DOHH2 (cell line): ENCODE measurements at regions not wholly inside any gene's neighbourhood (a gene's known extent, or its start where the extent isn't known, plus 50 kb on each side); places are given as distances from the start of the nearest gene placed in this dataset.

ENCODE experiments used
- CTCF ChIP-seq: fragments of 200-600 bp; sonication (generic); IDR thresholded peaks from one replicate; pipeline ENCODE4 v1.5.1; 2014; ENCODE audit warnings: antibody characterized with exemption, mild to moderate bottlenecking, low read depth, low read length; ENCODE audit not compliant: poor library complexity, severe bottlenecking
- EZH2phosphoT487 ChIP-seq: fragments of 200-600 bp; sonication (generic); IDR thresholded peaks from 2 replicates; pipeline ENCODE4 v1.6.1; 2017; ENCODE audit warnings: borderline replicate concordance, mild to moderate bottlenecking, antibody characterized with exemption, low read length, moderate library complexity, mixed read lengths

GRCh38 chrX:148284056-148284455 is 216.4 kb upstream of the AFF2 start:
- TF ChIP-seq CTCF (no peak), EZH2phosphoT487 (no peak)
